ENCODE measurements at regions not wholly inside any gene's neighbourhood (a gene's known extent, or its start where the extent isn't known, plus 50 kb on each side); places are given as distances from the start of the nearest gene placed in this dataset.

- Histone ChIP-seq H3K36me3 (ENCODE audit: insufficient read depth, low read length, poor library complexity, severe bottlenecking) (no peaks in the 10 kb centered on the region), H3K4me1 (ENCODE audit: insufficient read depth, low read length, poor library complexity, severe bottlenecking) (no peaks in the 10 kb centered on the region), H3K4me3 (ENCODE audit: low read depth, low read length, poor library complexity, severe bottlenecking) (no peak overlapping the region), H3K27me3 (replicated peaks; ENCODE audit: insufficient read depth, low read depth, low read length, poor library complexity) (no peaks in the 10 kb centered on the region), H3K27ac (ENCODE audit: low read depth, low read length, poor library complexity, severe bottlenecking) (no peak overlapping the region), H3K9me3 (ENCODE audit: low read depth, low read length, poor library complexity, severe bottlenecking) (peaks cover 4% of the 10 kb centered on the region)
- no peak for DNase-seq (ENCODE audit: low spot score)
- CTCF ChIA-PET = no interaction called here
- BruUV-seq (replicated peaks) = no TSS peak
- intact Hi-C loops (cut with micrococcal nuclease; ENCODE audit: unreplicated experiment) = no loop called here
- POLR2A ChIA-PET (ENCODE audit: low non-redundant PET) = no interaction called here
- TF ChIP-seq CTCF (conservative IDR thresholded peaks at IDR 0.05; ENCODE audit: low read depth, low read length) (no peak), EZH2 (IDR thresholded peaks at IDR 0.05; ENCODE audit: borderline replicate concordance, low read depth, low read length, poor library complexity, severe bottlenecking) (no peak)
Observed at GRCh38 chr18:28725876-28726275, 548.9 kb upstream of the CDH2 start.

- no TSS peak for BruUV-seq (replicated peaks)
- no peaks in the 10 kb centered on the region for H3K4me1 ChIP-seq (ENCODE audit: insufficient read depth, low read length, poor library complexity, severe bottlenecking)
- H3K36me3 ChIP-seq (ENCODE audit: insufficient read depth, low read length, poor library complexity, severe bottlenecking) = no peaks in the 10 kb centered on the region
- no peak overlapping the region for H3K27ac ChIP-seq (ENCODE audit: low read depth, low read length, poor library complexity, severe bottlenecking)
- CTCF ChIA-PET = no interaction called here
- no peak for DNase-seq (ENCODE audit: low spot score)
- intact Hi-C loops (cut with micrococcal nuclease; ENCODE audit: unreplicated experiment) = no loop called here
- no peak overlapping the region for H3K4me3 ChIP-seq (ENCODE audit: low read depth, low read length, poor library complexity, severe bottlenecking)
- no peak for TF ChIP-seq CTCF (conservative IDR thresholded peaks at IDR 0.05; ENCODE audit: low read depth, low read length)
- TF ChIP-seq EZH2 (IDR thresholded peaks at IDR 0.05; ENCODE audit: borderline replicate concordance, low read depth, low read length, poor library complexity, severe bottlenecking) = no peak
- no peaks in the 10 kb centered on the region for H3K27me3 ChIP-seq (replicated peaks; ENCODE audit: insufficient read depth, low read depth, low read length, poor library complexity)
- H3K9me3 ChIP-seq (ENCODE audit: low read depth, low read length, poor library complexity, severe bottlenecking) = peaks cover 4% of the 10 kb centered on the region
- POLR2A ChIA-PET (ENCODE audit: low non-redundant PET) = no interaction called here
Observed at GRCh38 chr18:28723506-28723905, 546.6 kb upstream of the CDH2 start.

- intact Hi-C loops (cut with micrococcal nuclease; ENCODE audit: unreplicated experiment) = no loop called here
- Histone ChIP-seq H3K27ac (ENCODE audit: low read depth, low read length, poor library complexity, severe bottlenecking) (no peak overlapping the region), H3K4me3 (ENCODE audit: low read depth, low read length, poor library complexity, severe bottlenecking) (no peak overlapping the region), H3K9me3 (ENCODE audit: low read depth, low read length, poor library complexity, severe bottlenecking) (peaks cover 4% of the 10 kb centered on the region), H3K36me3 (ENCODE audit: insufficient read depth, low read length, poor library complexity, severe bottlenecking) (no peaks in the 10 kb centered on the region), H3K27me3 (replicated peaks; ENCODE audit: insufficient read depth, low read depth, low read length, poor library complexity) (no peaks in the 10 kb centered on the region), H3K4me1 (ENCODE audit: insufficient read depth, low read length, poor library complexity, severe bottlenecking) (no peaks in the 10 kb centered on the region)
- no peak for TF ChIP-seq CTCF (conservative IDR thresholded peaks at IDR 0.05; ENCODE audit: low read depth, low read length)
- no peak for TF ChIP-seq EZH2 (IDR thresholded peaks at IDR 0.05; ENCODE audit: borderline replicate concordance, low read depth, low read length, poor library complexity, severe bottlenecking)
- DNase-seq (ENCODE audit: low spot score) = no peak
- CTCF ChIA-PET = no interaction called here
- no TSS peak for BruUV-seq (replicated peaks)
- POLR2A ChIA-PET (ENCODE audit: low non-redundant PET) = no interaction called here
Observed at GRCh38 chr18:28718696-28719095, 541.8 kb upstream of the CDH2 start.

Measured in A673 (cell line).